ENCODE measurements at regions not wholly inside any gene's neighbourhood (a gene's known extent, or its start where the extent isn't known, plus 50 kb on each side); places are given as distances from the start of the nearest gene placed in this dataset.

- TF ChIP-seq CTCF (IDR thresholded peaks at IDR 0.05; ENCODE audit: low read depth, low read length, poor library complexity, severe bottlenecking) (no peak), EZH2phosphoT487 (IDR thresholded peaks at IDR 0.05; ENCODE audit: borderline replicate concordance, low read length) (no peak)
Measured at GRCh38 chr15:27623149-27623548, 476.0 kb downstream of the OCA2 start.

Measured in DOHH2 (cell line).